ENCODE measurements at regions not wholly inside any gene's neighbourhood (a gene's known extent, or its start where the extent isn't known, plus 50 kb on each side); places are given as distances from the start of the nearest gene placed in this dataset.

DNA sequence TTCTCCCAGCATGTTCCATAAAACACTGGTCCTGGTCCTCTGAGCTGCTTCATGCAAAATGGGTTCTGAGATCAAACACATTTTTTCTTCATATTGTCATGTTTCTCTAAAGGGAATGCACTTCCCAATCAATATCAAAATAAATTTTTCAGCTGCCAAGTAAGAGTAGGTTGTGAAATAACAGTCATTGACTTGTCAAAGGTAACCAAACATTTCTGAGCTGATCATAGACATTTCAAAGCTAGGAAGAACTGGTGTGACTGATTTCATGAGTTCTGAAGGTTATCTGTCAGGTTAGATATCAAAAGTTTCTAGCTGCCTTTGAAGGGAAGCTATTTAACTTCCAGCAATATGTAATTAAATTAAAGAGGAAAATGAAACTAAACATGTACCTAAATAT is 770.9 kb downstream of the TBL1XR1 start:
- TF ChIP-seq POLR2A (IDR thresholded peaks at IDR 0.05), result no peak
- TF ChIP-seq, protein P1, sequence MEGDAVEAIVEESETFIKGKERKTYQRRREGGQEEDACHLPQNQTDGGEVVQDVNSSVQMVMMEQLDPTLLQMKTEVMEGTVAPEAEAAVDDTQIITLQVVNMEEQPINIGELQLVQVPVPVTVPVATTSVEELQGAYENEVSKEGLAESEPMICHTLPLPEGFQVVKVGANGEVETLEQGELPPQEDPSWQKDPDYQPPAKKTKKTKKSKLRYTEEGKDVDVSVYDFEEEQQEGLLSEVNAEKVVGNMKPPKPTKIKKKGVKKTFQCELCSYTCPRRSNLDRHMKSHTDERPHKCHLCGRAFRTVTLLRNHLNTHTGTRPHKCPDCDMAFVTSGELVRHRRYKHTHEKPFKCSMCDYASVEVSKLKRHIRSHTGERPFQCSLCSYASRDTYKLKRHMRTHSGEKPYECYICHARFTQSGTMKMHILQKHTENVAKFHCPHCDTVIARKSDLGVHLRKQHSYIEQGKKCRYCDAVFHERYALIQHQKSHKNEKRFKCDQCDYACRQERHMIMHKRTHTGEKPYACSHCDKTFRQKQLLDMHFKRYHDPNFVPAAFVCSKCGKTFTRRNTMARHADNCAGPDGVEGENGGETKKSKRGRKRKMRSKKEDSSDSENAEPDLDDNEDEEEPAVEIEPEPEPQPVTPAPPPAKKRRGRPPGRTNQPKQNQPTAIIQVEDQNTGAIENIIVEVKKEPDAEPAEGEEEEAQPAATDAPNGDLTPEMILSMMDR (IDR thresholded peaks at IDR 0.05 in 4 of 5, conservative IDR thresholded peaks at IDR 0.05 in 1 of 5), result no peak

All from gastrocnemius medialis (tissue), 4 donors.